DND-41 (cell line): ENCODE measurements at regions not wholly inside any gene's neighbourhood (a gene's known extent, or its start where the extent isn't known, plus 50 kb on each side); places are given as distances from the start of the nearest gene placed in this dataset.

ENCODE experiments used
- ATAC-seq: fragments of 200-7000 bp; cut with Tn5 transposase; 3 replicates; pipeline ENCODE4 v1.9.1; 2021; ENCODE audit warnings: low read depth; ENCODE audit not compliant: insufficient read depth
- DNase-seq: peaks from one replicate; pipeline ENCODE4 v3.0.0-alpha.2; 2020
- H2AFZ ChIP-seq: 2 replicates; pipeline ENCODE4 v1.6.0; 2012; ENCODE audit warnings: low read depth, low read length
- H3K27ac ChIP-seq: 2 replicates; pipeline ENCODE4 v1.5.1; 2012; ENCODE audit warnings: low read length, inconsistent platforms
- H3K27me3 ChIP-seq: fragments of 200-600 bp; sonication (generic); 2 replicates; pipeline ENCODE4 v1.6.0; 2012; ENCODE audit warnings: low read length, mild to moderate bottlenecking, inconsistent platforms; ENCODE audit not compliant: insufficient read depth, poor library complexity
- H3K36me3 ChIP-seq: 2 replicates; pipeline ENCODE4 v1.5.1; 2012; ENCODE audit warnings: low read length, inconsistent platforms; ENCODE audit not compliant: insufficient read depth
- H3K4me1 ChIP-seq: 2 replicates; pipeline ENCODE4 v1.5.1; 2012; ENCODE audit warnings: mild to moderate bottlenecking, low read length; ENCODE audit not compliant: insufficient read depth
- H3K4me2 ChIP-seq: 2 replicates; pipeline ENCODE4 v1.6.0; 2012; ENCODE audit warnings: mild to moderate bottlenecking, moderate library complexity, low read length, inconsistent platforms; ENCODE audit not compliant: insufficient read depth
- H3K4me3 ChIP-seq, 2 experiments: fragments of 200-600 bp in 1 of 2; shearing (Covaris generic) in 1 of 2; 2 replicates each; pipeline ENCODE4 v1.5.1; 2012 to 2016; ENCODE audit warnings: inconsistent platforms in 2 of 2, low read length in 2 of 2, mild to moderate bottlenecking in 2 of 2, low read depth in 1 of 2, moderate library complexity in 1 of 2
- H3K79me2 ChIP-seq: 2 replicates; pipeline ENCODE4 v1.6.0; 2012; ENCODE audit warnings: low read length, inconsistent platforms; ENCODE audit not compliant: insufficient read depth
- H3K9ac ChIP-seq: 2 replicates; pipeline ENCODE4 v1.6.0; 2012; ENCODE audit warnings: low read depth, mild to moderate bottlenecking, inconsistent platforms, low read length, moderate library complexity
- H3K9me3 ChIP-seq: 2 replicates; pipeline ENCODE4 v1.5.1; 2012; ENCODE audit warnings: low read length, moderate library complexity, mild to moderate bottlenecking, inconsistent platforms; ENCODE audit not compliant: insufficient read depth, severe bottlenecking
- H4K20me1 ChIP-seq: 2 replicates; pipeline ENCODE4 v1.6.0; 2012; ENCODE audit warnings: low read length; ENCODE audit not compliant: insufficient read depth
- CTCF ChIP-seq: IDR thresholded peaks from 2 replicates; pipeline ENCODE4 v1.5.1; 2012; ENCODE audit warnings: borderline replicate concordance, low read length, moderate library complexity, mild to moderate bottlenecking; ENCODE audit not compliant: poor library complexity, severe bottlenecking; ENCODE audit errors: extremely low read depth
- EZH2 ChIP-seq: IDR thresholded peaks from 3 replicates; pipeline ENCODE4 v1.6.1; 2012; ENCODE audit warnings: borderline replicate concordance, low read depth, mild to moderate bottlenecking, moderate library complexity, low read length, inconsistent platforms; ENCODE audit not compliant: severe bottlenecking

- Histone ChIP-seq H3K9me3 (no peaks in the 10 kb centered on the region), H3K27ac (no peak overlapping the region), H3K4me3 (no peak overlapping the region), H4K20me1 (no peaks in the 10 kb centered on the region), H3K4me2 (no peak overlapping the region), H3K36me3 (no peaks in the 10 kb centered on the region), H3K4me1 (no peaks in the 10 kb centered on the region), H3K27me3 (no peaks in the 10 kb centered on the region), H3K79me2 (no peaks in the 10 kb centered on the region), H3K9ac (no peak overlapping the region), H2AFZ (no peak overlapping the region)
- no peak for TF ChIP-seq EZH2
- no peak for TF ChIP-seq CTCF
- DNase-seq (no peak), ATAC-seq (no peak)
Measured at GRCh38 chr6:95946906-95947305, 68.9 kb upstream of the FUT9 start.

GRCh38 chr6:95948324-95948723, 67.5 kb upstream of the FUT9 start:
- H3K4me1 ChIP-seq = no peaks in the 10 kb centered on the region
- TF ChIP-seq EZH2 = no peak
- H3K9me3 ChIP-seq = no peaks in the 10 kb centered on the region
- DNase-seq = no peak
- H3K4me3 ChIP-seq = no peak overlapping the region
- H3K27ac ChIP-seq = no peak overlapping the region
- ATAC-seq = no peak
- no peaks in the 10 kb centered on the region for H3K79me2 ChIP-seq
- H3K27me3 ChIP-seq = no peaks in the 10 kb centered on the region
- no peak overlapping the region for H3K4me2 ChIP-seq
- H3K36me3 ChIP-seq = no peaks in the 10 kb centered on the region
- H2AFZ ChIP-seq = no peak overlapping the region
- no peaks in the 10 kb centered on the region for H4K20me1 ChIP-seq
- no peak overlapping the region for H3K9ac ChIP-seq

- Histone ChIP-seq H3K27ac (no peak overlapping the region), H2AFZ (no peak overlapping the region), H3K9me3 (no peaks in the 10 kb centered on the region), H3K79me2 (no peaks in the 10 kb centered on the region), H4K20me1 (no peaks in the 10 kb centered on the region), H3K27me3 (no peaks in the 10 kb centered on the region), H3K4me2 (no peak overlapping the region), H3K4me1 (no peaks in the 10 kb centered on the region), H3K36me3 (no peaks in the 10 kb centered on the region), H3K4me3 (no peak overlapping the region), H3K9ac (no peak overlapping the region)
- no peak for ATAC-seq
- TF ChIP-seq EZH2 (no peak), CTCF (no peak)
- no peak for DNase-seq
Measured at GRCh38 chr6:95949985-95950384, 65.8 kb upstream of the FUT9 start.

- ATAC-seq = no peak
- no peaks in the 10 kb centered on the region for H3K4me1 ChIP-seq
- H3K9ac ChIP-seq = no peak overlapping the region
- no peaks in the 10 kb centered on the region for H3K36me3 ChIP-seq
- no peaks in the 10 kb centered on the region for H3K79me2 ChIP-seq
- H2AFZ ChIP-seq = no peak overlapping the region
- H3K4me3 ChIP-seq = no peak overlapping the region
- TF ChIP-seq EZH2 = no peak
- TF ChIP-seq CTCF = no peak
- no peaks in the 10 kb centered on the region for H3K27me3 ChIP-seq
- DNase-seq = no peak
- no peaks in the 10 kb centered on the region for H4K20me1 ChIP-seq
- no peak overlapping the region for H3K27ac ChIP-seq
- no peak overlapping the region for H3K4me2 ChIP-seq
- no peaks in the 10 kb centered on the region for H3K9me3 ChIP-seq
Measured at GRCh38 chr6:95958686-95959085, 57.1 kb upstream of the FUT9 start.
